Cardiac muscle cell (in vitro differentiated cells and primary cell): ENCODE measurements at regions not wholly inside any gene's neighbourhood (a gene's known extent, or its start where the extent isn't known, plus 50 kb on each side); places are given as distances from the start of the nearest gene placed in this dataset.
"Not testable (repeated sequence)": the region's sequence is repeated elsewhere in the genome, so short reads cannot be mapped to it uniquely, and the experiment has no call there.

ENCODE experiments used
- DNase-seq, 2 donors: peaks; one replicate each; pipeline versions ENCODE4 v3.0.0 to v3.0.0-alpha.2; 2010 to 2017; ENCODE audit warnings: low read depth in 1 of 2, low spot score in 1 of 2
- H3K27ac ChIP-seq: fragments of 200-600 bp; sonication (generic); 2 replicates; pipeline ENCODE4 v1.5.1; 2016
- H3K27me3 ChIP-seq: fragments of 200-600 bp; sonication (generic); 2 replicates; pipeline ENCODE4 v1.6.0; 2016; ENCODE audit warnings: control low read depth
- H3K36me3 ChIP-seq: fragments of 200-600 bp; sonication (generic); 2 replicates; pipeline ENCODE4 v1.5.1; 2016; ENCODE audit warnings: control low read depth
- H3K4me1 ChIP-seq: fragments of 200-600 bp; sonication (generic); 2 replicates; pipeline ENCODE4 v1.8.1; 2017; ENCODE audit warnings: low read depth, mild to moderate bottlenecking, mixed run types
- H3K4me3 ChIP-seq: fragments of 200-600 bp; sonication (generic); 2 replicates; pipeline ENCODE4 v1.5.1; 2016; ENCODE audit warnings: mild to moderate bottlenecking
- H3K9me3 ChIP-seq: fragments of 200-600 bp; sonication (generic); 2 replicates; pipeline ENCODE4 v1.5.1; 2017; ENCODE audit warnings: low read depth, mild to moderate bottlenecking, control low read depth
- CTCF ChIP-seq: IDR thresholded peaks from 2 replicates; pipeline ENCODE4 v1.5.1; 2012; ENCODE audit warnings: low read depth, mild to moderate bottlenecking, low read length

GRCh38 chr4:181119186-181119585 lies 1124.0 kb upstream of the TENM3 start:
- Histone ChIP-seq H3K27ac (no peak overlapping the region), H3K4me1 (no peaks in the 10 kb centered on the region), H3K9me3 (no peaks in the 10 kb centered on the region), H3K27me3 (no peaks in the 10 kb centered on the region), H3K4me3 (no peak overlapping the region), H3K36me3 (no peaks in the 10 kb centered on the region)
- no peak for TF ChIP-seq CTCF
- DNase-seq = no peak

DNA sequence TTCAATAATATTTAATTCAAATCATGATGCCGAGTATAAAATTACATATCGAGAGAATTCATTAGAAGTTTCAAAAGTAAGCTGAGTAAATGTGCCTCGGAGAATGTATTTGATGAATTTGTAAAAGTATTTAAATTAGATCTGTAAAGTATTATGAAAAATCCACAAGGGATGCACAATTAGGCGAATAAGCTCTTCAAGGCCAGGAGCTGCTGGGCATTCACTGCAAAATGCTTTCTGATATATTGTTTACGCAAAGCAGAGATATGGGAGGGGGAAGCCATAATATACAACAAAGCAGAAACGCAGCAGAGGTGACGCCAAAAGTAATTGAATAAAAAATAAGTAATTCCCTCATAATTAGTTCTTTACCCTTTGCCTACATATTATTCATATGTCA lies 1121.5 kb upstream of the TENM3 start:
- TF ChIP-seq CTCF = no peak
- DNase-seq = no peak
- H3K4me1 ChIP-seq = no peaks in the 10 kb centered on the region
- no peak overlapping the region for H3K4me3 ChIP-seq
- no peaks in the 10 kb centered on the region for H3K9me3 ChIP-seq
- H3K27me3 ChIP-seq = no peaks in the 10 kb centered on the region
- H3K36me3 ChIP-seq = no peaks in the 10 kb centered on the region
- H3K27ac ChIP-seq = no peak overlapping the region

GRCh38 chr4:181127171-181127570 lies 1116.0 kb upstream of the TENM3 start:
- H3K9me3 ChIP-seq = no peaks in the 10 kb centered on the region
- no peak for DNase-seq
- H3K4me3 ChIP-seq = no peak overlapping the region
- no peak overlapping the region for H3K27ac ChIP-seq
- H3K4me1 ChIP-seq = no peaks in the 10 kb centered on the region
- no peaks in the 10 kb centered on the region for H3K27me3 ChIP-seq
- no peaks in the 10 kb centered on the region for H3K36me3 ChIP-seq
- TF ChIP-seq CTCF = no peak

- not testable (repeated sequence) for H3K9me3 ChIP-seq, H3K27ac ChIP-seq, H3K27me3 ChIP-seq, H3K4me1 ChIP-seq, H3K36me3 ChIP-seq, DNase-seq, H3K4me3 ChIP-seq
Observed at GRCh38 chr4:181130317-181130716, 1112.9 kb upstream of the TENM3 start.

- TF ChIP-seq CTCF = no peak
Observed at GRCh38 chr4:181137351-181137750, 1105.9 kb upstream of the TENM3 start.

GRCh38 chr4:181138116-181138515 lies 1105.1 kb upstream of the TENM3 start:
- no peaks in the 10 kb centered on the region for H3K27me3 ChIP-seq
- H3K4me1 ChIP-seq = no peaks in the 10 kb centered on the region
- no peak for TF ChIP-seq CTCF
- H3K9me3 ChIP-seq = no peaks in the 10 kb centered on the region
- H3K36me3 ChIP-seq = no peaks in the 10 kb centered on the region
- DNase-seq = no peak
- H3K27ac ChIP-seq = no peak overlapping the region
- no peak overlapping the region for H3K4me3 ChIP-seq

More at GRCh38 chr4:181137351-181137750, 1105.9 kb upstream of the TENM3 start:
- no peaks in the 10 kb centered on the region for H3K9me3 ChIP-seq
- DNase-seq = no peak
- H3K27ac ChIP-seq = no peak overlapping the region
- no peak overlapping the region for H3K4me3 ChIP-seq
- no peaks in the 10 kb centered on the region for H3K36me3 ChIP-seq
- H3K27me3 ChIP-seq = no peaks in the 10 kb centered on the region
- no peaks in the 10 kb centered on the region for H3K4me1 ChIP-seq
